BLaER1 treated with 17β-estradiol and CSF1 and Interleukin-3, amounts not matched to agents 10 nM and 100 nM (cell line): ENCODE measurements at regions not wholly inside any gene's neighbourhood (a gene's known extent, or its start where the extent isn't known, plus 50 kb on each side); places are given as distances from the start of the nearest gene placed in this dataset.
"Not testable (repeated sequence)": the region's sequence is repeated elsewhere in the genome, so short reads cannot be mapped to it uniquely, and the experiment has no call there.

Experiments
- H3K27ac ChIP-seq, 11 experiments: shearing (Covaris generic); formaldehyde crosslinking; 2 replicates each; pipeline ENCODE4 v1.8.1; 2022
- H3K27me3 ChIP-seq, 11 experiments: shearing (Covaris generic); formaldehyde crosslinking; 2 replicates each; pipeline ENCODE4 v1.8.1; 2022
- H3K36me3 ChIP-seq, 11 experiments: shearing (Covaris generic); formaldehyde crosslinking; 2 replicates each; pipeline ENCODE4 v1.8.1; 2022
- H3K4me1 ChIP-seq, 10 experiments: shearing (Covaris generic); formaldehyde crosslinking; 2 replicates each; pipeline ENCODE4 v1.8.1; 2022
- H3K4me2 ChIP-seq, 11 experiments: shearing (Covaris generic); formaldehyde crosslinking; 2 replicates each; pipeline ENCODE4 v1.8.1; 2022
- H3K4me3 ChIP-seq, 10 experiments: shearing (Covaris generic); formaldehyde crosslinking; 2 replicates each; pipeline ENCODE4 v1.8.1; 2022
- H3K9ac ChIP-seq, 11 experiments: shearing (Covaris generic); formaldehyde crosslinking; 2 replicates each; pipeline ENCODE4 v1.8.1; 2022
- H3K9me3 ChIP-seq, 11 experiments: shearing (Covaris generic); formaldehyde crosslinking; replicated peaks in 1 of 11; 2 replicates each; pipeline ENCODE4 v1.8.1; 2022
- H4K20me1 ChIP-seq, 11 experiments: shearing (Covaris generic); formaldehyde crosslinking; 2 replicates each; pipeline ENCODE4 v1.8.1; 2022
- Cebpa-rat ChIP-seq, 11 experiments: shearing (Covaris generic); IDR thresholded peaks; 2 replicates each; pipeline ENCODE4 v1.8.1; 2022

DNA sequence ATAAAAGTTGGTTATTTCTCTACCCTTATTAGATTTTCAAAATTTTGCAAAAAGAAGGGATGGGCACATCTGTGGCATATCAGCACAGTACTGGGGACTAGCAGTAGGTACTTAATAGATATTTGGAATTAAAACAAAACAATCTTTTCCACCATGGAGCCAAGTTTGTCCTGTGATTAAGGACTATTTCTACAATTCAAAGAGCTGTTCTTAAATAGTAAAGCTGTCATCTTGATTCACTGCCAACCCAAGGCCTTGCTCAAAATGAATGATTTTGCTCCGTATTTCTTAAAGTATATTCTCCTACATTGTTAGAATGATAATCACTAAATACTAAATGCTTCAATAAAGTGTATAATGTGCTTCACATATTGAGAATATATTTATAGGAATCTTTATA is 169.9 kb downstream of the S1PR1 start:
- Histone ChIP-seq H3K27ac (peak overlapping the region in 5 of 11 experiments; percentile 30 to 81 (median 77); a peak in 7 of 22 replicates), H4K20me1 (no peaks in the 10 kb centered on the region), H3K4me1 (peaks cover 39 to 93% (median 80%) of the 10 kb centered on the region in 10 experiments), H3K36me3 (peaks cover 0 to 52% (median 37%) of the 10 kb centered on the region in 11 experiments; a peak in 13 of 22 replicates), H3K4me3 (peak overlapping the region in 2 of 10 experiments; percentile 34 to 66; a peak in 3 of 20 replicates), H3K4me2 (peak overlapping the region in 8 of 11 experiments; percentile 27 to 96 (median 85); a peak in 17 of 22 replicates), H3K9ac (no peak overlapping the region; a peak in 1 of 22 replicates), H3K27me3 (no peaks in the 10 kb centered on the region), H3K9me3 (peaks cover 0 to 47% (median 23%) of the 10 kb centered on the region in 11 experiments; a peak in 15 of 22 replicates)
- no peak for TF ChIP-seq Cebpa-rat (IDR thresholded peaks at IDR 0.05)

DNA sequence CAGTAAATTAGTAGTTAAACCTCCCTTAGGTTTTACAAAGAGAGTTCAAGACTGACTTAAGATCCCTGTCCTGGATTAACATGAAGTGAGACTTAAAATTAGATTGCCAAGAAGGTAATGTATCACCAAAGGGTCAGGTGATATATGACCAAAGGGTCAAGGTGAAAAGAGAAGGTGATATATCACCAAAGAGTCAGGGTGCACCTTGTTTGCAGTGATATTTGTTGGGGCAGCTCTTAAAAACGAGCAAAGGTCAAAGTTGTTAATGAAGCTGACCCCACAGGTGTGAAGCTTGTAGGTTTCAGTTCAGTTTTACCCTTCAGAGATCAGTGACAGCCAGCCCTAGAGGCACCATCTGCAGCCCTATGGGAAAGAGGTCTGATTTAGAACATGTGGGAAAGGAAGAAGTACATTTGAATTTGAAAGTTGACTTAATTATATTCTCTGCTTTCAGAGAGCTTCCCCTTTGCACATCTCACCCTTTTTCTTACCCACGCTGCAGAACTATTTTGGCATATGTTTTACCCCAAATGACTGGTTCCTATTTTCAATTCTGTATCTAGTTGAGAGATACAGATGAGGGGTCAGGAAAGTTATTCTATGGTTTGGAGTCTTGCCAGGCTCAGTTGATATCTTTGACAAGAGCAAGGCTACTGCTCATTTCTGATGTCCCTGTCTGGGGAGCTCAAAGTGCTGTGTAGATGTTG is 170.8 kb downstream of the S1PR1 start:
- peaks cover 39 to 96% (median 80%) of the 10 kb centered on the region in 10 experiments for H3K4me1 ChIP-seq
- H3K9ac ChIP-seq: peak overlapping the region in 6 of 11 experiments; percentile 55 to 82 (median 76); a peak in 9 of 22 replicates
- H4K20me1 ChIP-seq: no peaks in the 10 kb centered on the region
- H3K36me3 ChIP-seq: peaks cover 0 to 53% (median 35%) of the 10 kb centered on the region in 11 experiments; a peak in 13 of 22 replicates
- TF ChIP-seq Cebpa-rat (IDR thresholded peaks at IDR 0.05): no peak
- H3K9me3 ChIP-seq: peaks cover 8 to 51% (median 29%) of the 10 kb centered on the region in 11 experiments; a peak in 21 of 22 replicates
- H3K4me3 ChIP-seq: peak overlapping the region in 5 of 10 experiments; percentile 56 to 66 (median 64); a peak in 10 of 20 replicates
- H3K27me3 ChIP-seq: no peaks in the 10 kb centered on the region
- H3K27ac ChIP-seq: peak overlapping the region in 9 of 11 experiments; percentile 5 to 84 (median 76); a peak in 15 of 22 replicates
- H3K4me2 ChIP-seq: peak overlapping the region; percentile 70 to 96 (median 83)

GRCh38 chr1:101408212-101409042 is 171.6 kb downstream of the S1PR1 start:
- peaks cover 0 to 51% (median 36%) of the 10 kb centered on the region in 11 experiments; a peak in 12 of 22 replicates for H3K36me3 ChIP-seq
- peaks cover 39 to 90% (median 74%) of the 10 kb centered on the region in 10 experiments for H3K4me1 ChIP-seq
- H3K4me3 ChIP-seq: peak overlapping the region in 6 of 10 experiments; percentile 46 to 66 (median 61); a peak in 12 of 20 replicates
- peak overlapping the region in 6 of 11 experiments; percentile 55 to 82 (median 76); a peak in 11 of 22 replicates for H3K9ac ChIP-seq
- peaks cover 16 to 52% (median 36%) of the 10 kb centered on the region in 11 experiments; a peak in 21 of 22 replicates for H3K9me3 ChIP-seq
- H3K27ac ChIP-seq: peak overlapping the region in 8 of 11 experiments; percentile 8 to 84 (median 76); a peak in 13 of 22 replicates
- peak overlapping the region; percentile 70 to 96 (median 83) for H3K4me2 ChIP-seq
- H4K20me1 ChIP-seq: no peaks in the 10 kb centered on the region
- no peaks in the 10 kb centered on the region for H3K27me3 ChIP-seq
- TF ChIP-seq Cebpa-rat (IDR thresholded peaks at IDR 0.05): no peak

GRCh38 chr1:101409102-101409501 is 172.3 kb downstream of the S1PR1 start:
- Histone ChIP-seq H3K27ac (peak overlapping the region in 7 of 11 experiments; percentile 54 to 84 (median 77); a peak in 14 of 22 replicates), H3K4me2 (peak overlapping the region in 10 of 11 experiments; percentile 22 to 96 (median 86); a peak in 20 of 22 replicates), H4K20me1 (no peaks in the 10 kb centered on the region), H3K4me3 (peak overlapping the region in 7 of 10 experiments; percentile 43 to 66 (median 58); a peak in 14 of 20 replicates), H3K36me3 (peaks cover 0 to 46% (median 30%) of the 10 kb centered on the region in 11 experiments; a peak in 11 of 22 replicates), H3K9me3 (peaks cover 17 to 52% (median 36%) of the 10 kb centered on the region in 11 experiments; a peak in 21 of 22 replicates), H3K27me3 (no peaks in the 10 kb centered on the region), H3K9ac (peak overlapping the region in 8 of 11 experiments; percentile 12 to 82 (median 69); a peak in 14 of 22 replicates), H3K4me1 (peaks cover 39 to 85% (median 71%) of the 10 kb centered on the region in 10 experiments)
- TF ChIP-seq Cebpa-rat (IDR thresholded peaks at IDR 0.05): no peak

DNA sequence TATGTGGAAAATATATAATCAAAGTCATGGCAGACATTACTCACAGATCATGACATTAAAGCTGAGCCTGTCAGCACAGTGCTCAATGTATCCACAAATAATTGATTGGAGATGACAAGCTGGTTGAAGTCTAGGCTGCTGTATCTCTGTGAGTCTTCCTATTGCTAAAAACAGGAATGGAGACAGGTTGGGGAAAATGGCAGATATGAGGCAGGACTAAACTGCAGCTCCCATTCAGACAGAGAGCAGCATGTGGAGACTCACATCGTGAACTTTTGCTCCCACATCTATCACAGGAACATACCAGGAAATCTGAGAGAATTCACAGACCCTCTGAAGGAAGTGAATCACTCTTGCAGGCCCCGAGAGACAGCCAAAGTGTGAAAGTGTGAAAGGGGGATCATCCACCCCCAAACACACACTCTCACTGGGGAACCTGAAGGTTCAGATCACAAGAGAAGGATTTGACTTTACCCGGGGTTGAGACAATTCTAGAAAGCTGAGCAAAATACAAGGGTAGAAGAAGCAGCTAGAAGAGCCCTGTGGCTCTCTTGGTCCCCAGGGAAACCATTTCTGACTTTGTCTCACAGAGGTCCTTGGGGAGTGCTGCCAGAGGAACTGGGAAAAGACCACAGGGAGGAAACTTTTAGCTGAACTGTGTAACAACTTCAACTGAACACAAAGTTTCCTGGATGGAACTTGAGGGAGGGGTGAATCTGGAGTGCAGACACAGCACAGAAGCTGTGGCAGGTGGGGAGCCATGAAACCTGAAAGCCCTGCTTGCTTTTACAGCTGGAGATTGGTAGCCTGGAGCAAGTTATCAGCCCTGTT is 173.4 kb downstream of the S1PR1 start:
- peak overlapping the region in 8 of 10 experiments; percentile 1 to 66 (median 57); a peak in 15 of 20 replicates for H3K4me3 ChIP-seq
- peak overlapping the region in 10 of 11 experiments; percentile 6 to 84 (median 74); a peak in 17 of 22 replicates for H3K27ac ChIP-seq
- no peak for TF ChIP-seq Cebpa-rat (IDR thresholded peaks at IDR 0.05)
- peak overlapping the region in 10 of 11 experiments; percentile 11 to 82 (median 62); a peak in 17 of 22 replicates for H3K9ac ChIP-seq
- H3K36me3 ChIP-seq: peaks cover 0 to 40% (median 18%) of the 10 kb centered on the region in 11 experiments; a peak in 9 of 22 replicates
- H3K9me3 ChIP-seq: peaks cover 27 to 52% (median 36%) of the 10 kb centered on the region in 11 experiments
- peaks cover 39 to 75% (median 63%) of the 10 kb centered on the region in 10 experiments for H3K4me1 ChIP-seq
- no peaks in the 10 kb centered on the region for H3K27me3 ChIP-seq
- H4K20me1 ChIP-seq: no peaks in the 10 kb centered on the region
- H3K4me2 ChIP-seq: peak overlapping the region; percentile 60 to 96 (median 88)

GRCh38 chr1:101420406-101420805 is 183.6 kb downstream of the S1PR1 start:
- Histone ChIP-seq H3K36me3 (peaks cover 0 to 10% (median 0%) of the 10 kb centered on the region in 11 experiments; a peak in 3 of 22 replicates), H3K9me3 (peaks cover 34 to 84% (median 75%) of the 10 kb centered on the region in 11 experiments), H3K4me2 (peak overlapping the region in 1 of 11 experiments; percentile 6; a peak in 1 of 22 replicates), H3K9ac (no peak overlapping the region), H3K4me3 (no peak overlapping the region), H3K27me3 (no peaks in the 10 kb centered on the region), H4K20me1 (no peaks in the 10 kb centered on the region), H3K27ac (no peak overlapping the region), H3K4me1 (peaks cover 0 to 8% (median 0%) of the 10 kb centered on the region in 10 experiments; a peak in 2 of 20 replicates)
- TF ChIP-seq Cebpa-rat (IDR thresholded peaks at IDR 0.05): no peak

DNA sequence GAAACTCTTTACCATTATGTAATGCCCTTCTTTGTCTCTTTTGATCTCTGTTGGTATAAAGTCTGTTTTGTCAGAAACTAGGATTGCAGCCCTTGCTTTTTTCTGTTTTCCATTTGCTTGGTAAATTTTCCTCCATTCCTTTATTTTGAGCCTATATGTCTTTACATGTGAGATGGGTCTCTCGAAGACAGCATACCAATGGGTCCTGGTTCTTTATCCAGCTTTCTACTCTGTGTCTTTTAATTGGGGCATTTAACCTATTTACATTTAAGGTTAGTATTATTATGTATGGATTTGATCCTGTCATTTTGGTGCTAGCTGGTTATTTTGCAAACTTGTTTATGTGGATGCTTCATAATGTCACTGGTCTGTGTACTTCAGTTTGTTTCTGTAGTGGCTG is 191.3 kb downstream of the S1PR1 start:
- H3K27ac ChIP-seq, H3K4me3 ChIP-seq, H4K20me1 ChIP-seq, H3K4me2 ChIP-seq, H3K9ac ChIP-seq, H3K27me3 ChIP-seq: not testable (repeated sequence)
- Histone ChIP-seq H3K36me3 (peaks cover 0 to 32% (median 3%) of the 10 kb centered on the region in 11 experiments; a peak in 6 of 22 replicates), H3K9me3 (peaks cover 62 to 98% (median 91%) of the 10 kb centered on the region in 11 experiments), H3K4me1 (peaks cover 0 to 23% (median 15%) of the 10 kb centered on the region in 10 experiments; a peak in 13 of 20 replicates)
